HPDE6-E6E7 (cell line): ENCODE measurements at regions not wholly inside any gene's neighbourhood (a gene's known extent, or its start where the extent isn't known, plus 50 kb on each side); places are given as distances from the start of the nearest gene placed in this dataset.

ENCODE experiments used
- DNase-seq: peaks from one replicate; pipeline ENCODE4 v3.0.0; 2011; ENCODE audit warnings: missing footprints; ENCODE audit errors: extremely low spot score

DNA sequence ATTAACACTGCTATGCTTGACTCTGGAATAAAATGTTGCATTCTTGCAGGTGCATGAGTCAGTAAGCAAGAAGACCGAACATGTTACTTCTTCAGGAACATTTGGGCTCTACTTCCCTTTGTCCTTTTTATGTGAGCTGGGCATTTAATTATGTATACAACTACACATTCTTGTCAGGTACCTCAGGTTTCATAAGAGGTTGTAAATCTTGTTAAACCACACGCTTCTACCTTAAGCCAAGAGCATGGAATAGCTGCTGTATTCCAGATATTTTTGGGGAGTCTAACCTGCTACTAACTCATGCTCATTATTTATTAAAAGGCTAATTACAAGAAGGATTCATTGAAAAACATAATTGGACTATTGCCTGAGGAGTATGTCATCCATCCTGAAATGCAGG, 414.2 kb upstream of the KLF6 start:
- no peak for DNase-seq

GRCh38 chr10:4198216-4198615, 413.2 kb upstream of the KLF6 start:
- no peak for DNase-seq

DNA sequence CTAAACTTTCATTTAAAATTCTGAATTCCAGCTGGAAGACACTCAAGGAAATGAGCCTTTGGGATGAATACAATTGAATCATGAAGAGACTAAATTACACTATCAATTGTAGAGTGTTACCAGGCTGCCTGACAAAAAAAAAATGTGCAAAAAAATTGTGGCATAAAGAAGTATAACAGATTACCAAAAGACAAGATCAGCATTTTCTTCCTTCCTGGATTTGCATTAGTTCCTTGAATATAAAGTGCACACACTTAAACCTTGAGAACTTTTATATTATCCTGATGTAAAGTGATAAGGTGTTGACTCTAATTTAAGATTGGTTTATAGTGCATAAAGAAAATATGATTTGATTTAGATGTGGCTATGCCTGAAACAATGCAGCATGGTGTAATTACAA, 412.7 kb upstream of the KLF6 start:
- DNase-seq, result no peak

DNA sequence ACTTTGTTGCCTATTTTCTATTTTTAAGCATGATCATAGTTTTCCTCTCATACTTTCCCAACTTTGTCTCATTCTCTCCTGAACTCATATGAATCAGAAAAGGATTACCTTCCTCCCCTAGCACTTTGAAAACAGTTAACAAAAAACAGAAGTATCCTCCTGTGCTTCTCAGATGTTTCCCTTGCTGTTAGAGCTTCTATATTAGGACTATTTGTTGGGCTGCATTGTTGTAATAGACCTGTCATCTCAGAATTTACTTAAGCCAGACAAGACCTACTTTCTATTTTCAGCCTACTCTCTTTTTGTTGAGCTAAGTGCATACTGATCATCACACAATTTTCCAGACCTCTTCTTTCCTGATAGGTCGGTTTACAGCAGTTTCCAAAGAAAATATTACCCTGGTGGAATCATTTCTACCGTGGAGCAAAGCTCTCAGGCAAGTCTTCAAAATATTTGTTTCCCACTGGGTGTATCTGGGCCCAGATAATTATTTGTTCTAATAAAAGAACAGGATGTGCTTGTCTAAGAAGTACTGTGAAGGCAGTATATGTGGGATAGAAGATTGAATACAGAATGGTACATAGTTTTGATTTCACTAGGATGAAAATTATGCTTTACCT, 411.9 kb upstream of the KLF6 start:
- no peak for DNase-seq

DNA sequence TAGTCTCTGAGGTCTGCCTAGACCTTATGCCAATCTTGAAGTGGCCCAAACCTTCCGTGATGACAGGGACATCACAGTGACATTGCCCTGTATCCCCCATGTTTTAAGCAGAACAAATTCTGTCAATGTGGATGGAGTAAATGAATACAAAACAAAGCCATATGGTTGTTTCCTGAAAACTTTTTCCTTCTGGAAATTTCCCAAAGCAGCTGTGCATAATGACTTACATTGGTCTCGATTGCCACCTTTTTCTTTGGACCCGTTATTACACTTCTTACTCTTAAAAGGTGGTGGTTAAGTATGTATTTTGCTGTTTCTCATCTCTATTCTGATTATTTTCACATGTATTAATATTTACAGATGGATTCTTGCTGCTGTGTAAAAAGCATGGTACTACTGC, 411.2 kb upstream of the KLF6 start:
- no peak for DNase-seq

DNA sequence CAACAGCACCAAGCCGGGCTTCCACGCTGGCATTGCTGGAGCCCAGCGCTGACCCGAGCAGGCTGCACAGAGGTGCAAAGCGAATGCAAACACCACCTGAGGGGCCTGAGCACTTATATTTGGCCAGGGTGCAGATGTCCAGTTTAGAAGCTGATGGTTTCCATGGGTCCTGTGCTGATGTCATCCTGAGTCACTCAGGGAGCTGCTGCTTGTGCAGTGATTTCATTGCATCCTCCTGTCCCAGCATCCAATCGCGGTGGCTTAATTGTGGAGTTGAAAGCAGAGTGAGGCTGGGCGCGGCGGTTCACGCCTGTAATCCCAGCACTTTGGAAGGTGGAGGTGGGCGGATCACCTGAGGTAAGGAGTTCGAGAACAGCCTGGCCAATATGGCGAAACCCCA, 410.2 kb upstream of the KLF6 start:
- peak; percentile 49 for DNase-seq

DNA sequence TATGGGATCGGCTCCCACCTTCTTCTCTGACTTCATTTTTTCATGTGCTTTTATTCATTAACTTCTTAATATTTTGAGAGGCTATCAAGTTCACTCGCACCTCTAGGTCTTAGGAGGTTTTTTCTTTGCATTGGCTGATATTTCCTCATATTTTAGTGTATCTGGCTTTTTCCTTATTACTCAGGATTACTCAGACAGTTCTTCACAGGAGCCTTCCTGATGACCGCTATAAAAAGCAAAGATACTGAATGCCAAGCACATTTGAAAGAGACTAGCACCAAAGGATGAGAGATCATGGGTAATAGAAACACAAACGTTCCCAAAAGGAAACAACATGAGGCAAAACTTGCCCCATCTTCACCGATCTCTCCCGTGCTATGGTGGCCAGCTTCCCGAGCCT, 409.2 kb upstream of the KLF6 start:
- DNase-seq, result peak; percentile 19

- DNase-seq, result no peak
These were observed 406.9 kb upstream of the KLF6 start for GRCh38 chr10:4191894-4192293.

DNA sequence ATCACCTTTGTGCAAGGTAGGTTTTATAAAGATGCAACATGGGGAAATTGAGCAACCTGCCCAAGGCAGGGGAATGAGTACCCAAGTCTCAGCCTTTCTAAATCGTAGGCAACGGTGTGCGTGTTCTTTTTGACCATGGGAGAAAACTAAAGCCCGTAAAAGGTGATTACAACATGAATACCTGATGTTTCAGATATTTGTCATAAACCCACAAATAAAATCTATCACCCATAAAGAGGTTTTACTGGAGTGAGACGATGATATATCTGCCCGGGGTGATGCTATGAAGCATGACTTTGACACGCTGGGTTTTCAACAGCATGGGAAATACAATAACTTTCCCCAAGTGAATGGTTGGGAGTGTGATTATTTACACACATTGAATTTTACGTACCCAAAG, 406.3 kb upstream of the KLF6 start:
- peak; percentile 3 for DNase-seq

- DNase-seq, result no peak
These were observed 405.9 kb upstream of the KLF6 start for GRCh38 chr10:4190876-4191275.

DNA sequence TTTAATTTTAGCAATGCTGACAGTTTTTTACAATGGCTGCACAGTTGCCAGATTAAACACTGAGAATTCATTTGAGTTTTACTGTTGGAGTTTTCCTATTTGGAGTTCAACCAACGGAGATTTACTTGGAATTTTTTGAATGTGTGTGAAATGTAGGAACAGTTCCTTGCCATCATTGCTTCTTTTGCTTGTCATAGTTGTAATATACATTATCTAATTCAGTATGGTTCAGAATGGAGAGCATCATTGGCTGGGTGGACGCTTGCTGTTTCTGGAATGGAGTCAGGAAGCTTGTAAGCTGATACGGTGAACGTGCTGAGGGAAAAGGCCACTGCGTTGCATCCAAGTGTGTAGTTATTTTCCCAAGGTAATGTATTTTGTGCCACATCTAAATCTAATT, 404.3 kb upstream of the KLF6 start:
- DNase-seq, result no peak

GRCh38 chr10:4188406-4188805, 403.4 kb upstream of the KLF6 start:
- DNase-seq, result no peak

DNA sequence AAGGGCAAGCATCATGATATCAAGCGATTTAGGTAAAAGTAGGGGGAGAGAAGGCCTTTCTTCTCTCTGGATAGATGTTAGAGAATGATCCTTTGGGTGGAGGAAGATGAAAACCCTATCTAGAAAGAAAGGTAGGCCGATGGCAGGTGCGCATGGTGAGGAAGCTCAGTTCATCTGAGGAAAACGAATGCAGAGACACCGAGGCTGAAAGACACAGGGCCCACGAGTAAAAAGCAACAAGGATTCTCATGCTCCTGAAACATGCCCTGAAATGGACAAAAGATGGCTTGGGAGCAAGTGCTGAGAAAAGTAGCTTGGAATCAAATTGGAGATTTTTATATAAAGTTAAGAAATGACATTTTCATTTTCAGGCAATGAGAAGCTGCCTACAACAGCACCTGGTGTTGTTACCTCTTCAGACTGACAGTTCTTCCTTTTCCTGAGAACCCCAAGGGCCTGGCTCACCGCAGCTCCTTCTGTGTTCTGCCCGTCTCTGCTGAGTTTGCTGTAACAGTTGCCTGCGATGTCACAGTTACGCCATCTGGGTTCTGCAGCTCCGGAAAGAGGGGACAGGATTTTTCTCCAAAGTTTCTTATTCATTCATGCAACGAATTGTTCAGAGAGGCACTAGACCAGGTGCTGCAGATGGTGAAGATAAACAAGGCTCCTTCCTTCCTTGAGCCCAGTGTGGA, 402.0 kb upstream of the KLF6 start:
- DNase-seq, result no peak

GRCh38 chr10:4183761-4184261, 398.8 kb upstream of the KLF6 start:
- DNase-seq, result no peak

DNA sequence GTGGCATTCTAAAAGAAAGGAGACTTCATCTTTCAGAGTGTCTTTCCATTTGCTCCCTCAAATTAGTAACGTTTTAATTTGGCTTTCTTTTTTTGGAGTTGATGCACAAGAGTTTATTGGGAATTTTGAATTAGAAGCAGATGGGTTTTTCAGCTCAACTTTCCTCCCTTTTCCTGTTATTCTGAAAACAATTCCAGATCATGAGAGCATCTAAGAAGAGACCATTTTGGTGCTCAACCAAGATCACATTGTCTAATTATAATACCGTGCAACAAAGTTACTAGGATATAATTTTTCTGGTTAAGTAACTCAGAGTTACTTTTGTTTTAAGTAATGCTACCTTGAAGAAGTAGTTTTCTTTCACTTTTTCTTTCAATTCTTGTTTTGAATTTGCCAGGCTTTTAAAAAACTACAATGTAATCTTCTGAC, 396.6 kb upstream of the KLF6 start:
- DNase-seq, result no peak

GRCh38 chr10:4181081-4181480, 396.1 kb upstream of the KLF6 start:
- no peak for DNase-seq

DNA sequence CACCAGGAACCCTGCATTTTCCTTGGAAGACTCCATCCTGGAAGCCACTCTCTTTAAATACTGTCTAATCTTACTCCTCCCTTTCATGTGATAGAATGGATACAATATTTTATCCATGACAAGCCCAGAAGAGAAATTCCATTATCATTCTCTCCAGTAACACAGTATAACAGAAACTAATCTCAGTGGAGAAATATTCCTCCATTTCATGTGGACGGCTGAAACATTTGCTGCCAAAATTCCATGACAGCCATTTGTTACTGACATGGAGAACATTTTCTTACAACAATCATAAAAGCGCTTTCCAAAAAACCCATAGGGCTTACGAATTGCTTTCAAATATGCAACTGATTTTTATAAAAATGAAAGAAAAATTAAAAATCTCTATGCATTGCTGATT, 392.8 kb upstream of the KLF6 start:
- no peak for DNase-seq

DNA sequence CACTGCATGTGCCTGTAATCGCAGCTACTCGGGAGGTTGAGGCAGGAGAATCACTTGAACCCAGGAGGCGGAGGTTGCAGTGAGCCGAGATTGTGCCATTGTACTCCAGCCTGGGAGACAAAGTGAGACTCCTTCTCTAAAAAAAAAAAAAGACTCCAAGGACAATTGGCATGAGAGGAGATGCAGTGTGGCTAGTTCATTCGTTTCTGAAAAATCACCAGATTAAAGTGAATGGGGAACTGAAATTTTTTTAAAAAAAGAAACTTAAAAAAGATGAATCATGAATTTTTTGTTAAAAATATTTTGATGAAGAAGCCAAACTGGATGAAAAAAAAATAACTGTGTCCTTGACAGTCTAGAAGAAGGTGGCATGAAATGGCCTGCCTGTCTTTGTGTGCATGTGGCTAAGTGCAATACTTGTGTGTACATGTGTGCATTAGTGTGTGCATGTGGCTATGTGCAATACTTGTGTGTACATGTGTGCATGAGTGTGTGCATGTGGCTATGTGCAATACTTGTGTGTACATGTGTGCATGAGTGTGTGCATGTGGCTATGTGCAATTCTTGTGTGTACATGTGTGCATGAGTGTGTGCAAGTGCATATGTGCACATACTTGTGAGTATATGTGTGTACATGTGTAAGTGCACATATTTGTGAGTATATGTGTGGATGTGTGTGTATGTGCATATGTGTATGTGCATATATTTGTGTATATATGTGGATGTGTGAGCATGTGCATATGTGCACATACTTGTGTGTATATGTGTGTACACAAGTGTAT, 391.7 kb upstream of the KLF6 start:
- no peak for DNase-seq

GRCh38 chr10:4174197-4174596, 389.2 kb upstream of the KLF6 start:
- DNase-seq, result no peak

- no peak for DNase-seq
These were observed 385.8 kb upstream of the KLF6 start for GRCh38 chr10:4170633-4171314.

DNA sequence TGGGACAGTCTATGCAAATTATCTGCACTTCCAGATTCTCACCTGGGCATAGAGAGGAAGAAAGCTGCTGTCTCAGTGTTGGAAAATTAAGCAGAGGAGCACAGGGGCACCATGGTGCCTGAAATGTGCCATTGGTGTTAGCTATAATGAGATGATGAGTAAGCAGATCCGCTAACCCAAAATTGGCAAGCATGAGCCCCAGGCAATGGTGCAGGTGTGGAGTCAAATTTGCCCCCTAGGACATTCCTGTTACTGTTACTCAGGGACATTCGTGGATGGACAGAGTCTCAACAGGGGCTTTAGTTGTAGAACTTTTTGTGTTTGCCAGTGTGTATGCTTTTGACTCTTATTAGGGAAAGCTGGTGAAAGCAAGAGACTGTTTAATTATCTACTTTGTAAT, 385.2 kb upstream of the KLF6 start:
- DNase-seq, result no peak

DNA sequence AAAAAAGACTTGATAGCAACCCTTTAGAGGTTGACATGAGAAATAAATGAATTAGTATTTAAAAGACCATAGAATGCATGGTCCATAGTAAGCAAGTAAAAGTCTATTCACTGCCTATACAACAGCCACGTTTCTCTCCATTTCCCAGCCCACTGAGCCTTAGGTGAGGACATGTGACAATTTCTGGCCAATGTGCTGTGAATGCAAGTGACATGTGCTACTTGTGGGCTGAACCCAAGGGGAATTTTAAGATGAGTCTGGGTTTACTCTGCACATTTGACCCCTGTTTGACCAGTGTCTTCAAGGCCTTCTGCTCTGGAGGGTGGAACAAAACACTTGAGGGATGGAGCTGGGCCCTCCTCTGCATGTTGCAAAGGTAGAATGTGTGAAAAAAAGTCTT, 384.4 kb upstream of the KLF6 start:
- DNase-seq, result no peak
